ENCODE measurements at regions not wholly inside any gene's neighbourhood (a gene's known extent, or its start where the extent isn't known, plus 50 kb on each side); places are given as distances from the start of the nearest gene placed in this dataset.

GRCh38 chr3:180277041-180277440 lies 240.3 kb upstream of the PEX5L start:
- H3K36me3 ChIP-seq (ENCODE audit: control insufficient read depth, insufficient read depth, low read length) = no peaks in the 10 kb centered on the region
- TF ChIP-seq CTCF (IDR thresholded peaks at IDR 0.05; ENCODE audit: insufficient read depth, low read length, poor library complexity, severe bottlenecking) = no peak
- H3K27me3 ChIP-seq (ENCODE audit: control insufficient read depth, insufficient read depth, low read length) = no peaks in the 10 kb centered on the region
- no peak for DNase-seq (ENCODE audit: low read depth)
- no peak overlapping the region for H3K4me3 ChIP-seq (ENCODE audit: low read depth, low read length)

GRCh38 chr3:180278583-180279188 lies 241.9 kb upstream of the PEX5L start:
- Histone ChIP-seq H3K27me3 (ENCODE audit: control insufficient read depth, insufficient read depth, low read length) (no peaks in the 10 kb centered on the region), H3K4me3 (ENCODE audit: low read depth, low read length) (no peak overlapping the region), H3K36me3 (ENCODE audit: control insufficient read depth, insufficient read depth, low read length) (no peaks in the 10 kb centered on the region)
- TF ChIP-seq CTCF (IDR thresholded peaks at IDR 0.05; ENCODE audit: insufficient read depth, low read length, poor library complexity, severe bottlenecking) = no peak
- no peak for DNase-seq (ENCODE audit: low read depth)

GRCh38 chr3:180280555-180280954 lies 243.8 kb upstream of the PEX5L start:
- Histone ChIP-seq H3K36me3 (ENCODE audit: control insufficient read depth, insufficient read depth, low read length) (no peaks in the 10 kb centered on the region), H3K4me3 (ENCODE audit: low read depth, low read length) (no peak overlapping the region), H3K27me3 (ENCODE audit: control insufficient read depth, insufficient read depth, low read length) (no peaks in the 10 kb centered on the region)
- DNase-seq (ENCODE audit: low read depth) = no peak
- no peak for TF ChIP-seq CTCF (IDR thresholded peaks at IDR 0.05; ENCODE audit: insufficient read depth, low read length, poor library complexity, severe bottlenecking)

GRCh38 chr3:180282386-180282785 lies 245.6 kb upstream of the PEX5L start:
- no peak for TF ChIP-seq CTCF (IDR thresholded peaks at IDR 0.05; ENCODE audit: insufficient read depth, low read length, poor library complexity, severe bottlenecking)
- no peak for DNase-seq (ENCODE audit: low read depth)
- H3K27me3 ChIP-seq (ENCODE audit: control insufficient read depth, insufficient read depth, low read length) = no peaks in the 10 kb centered on the region
- H3K4me3 ChIP-seq (ENCODE audit: low read depth, low read length) = no peak overlapping the region
- H3K36me3 ChIP-seq (ENCODE audit: control insufficient read depth, insufficient read depth, low read length) = no peaks in the 10 kb centered on the region

- no peaks in the 10 kb centered on the region for H3K27me3 ChIP-seq (ENCODE audit: control insufficient read depth, insufficient read depth, low read length)
- TF ChIP-seq CTCF (IDR thresholded peaks at IDR 0.05; ENCODE audit: insufficient read depth, low read length, poor library complexity, severe bottlenecking) = no peak
- no peak overlapping the region for H3K4me3 ChIP-seq (ENCODE audit: low read depth, low read length)
- no peaks in the 10 kb centered on the region for H3K36me3 ChIP-seq (ENCODE audit: control insufficient read depth, insufficient read depth, low read length)
- no peak for DNase-seq (ENCODE audit: low read depth)
Measured at GRCh38 chr3:180283251-180283650, 246.5 kb upstream of the PEX5L start.

All from kidney epithelial cell (primary cell).